HUES64 (cell line): ENCODE measurements at regions not wholly inside any gene's neighbourhood (a gene's known extent, or its start where the extent isn't known, plus 50 kb on each side); places are given as distances from the start of the nearest gene placed in this dataset.

Experiments
- H3K27ac ChIP-seq: 2 replicates; pipeline ENCODE4 v1.7.0; 2013; ENCODE audit warnings: low read depth, low read length, inconsistent platforms
- H3K27me3 ChIP-seq: 2 replicates; pipeline ENCODE4 v1.6.1; 2013; ENCODE audit warnings: mild to moderate bottlenecking, low read length; ENCODE audit not compliant: insufficient read depth
- H3K36me3 ChIP-seq: 2 replicates; pipeline ENCODE4 v1.6.1; 2013; ENCODE audit warnings: mild to moderate bottlenecking, low read length; ENCODE audit not compliant: insufficient read depth
- H3K4me1 ChIP-seq: 2 replicates; pipeline ENCODE4 v1.6.1; 2013; ENCODE audit warnings: mild to moderate bottlenecking, low read length, moderate library complexity; ENCODE audit not compliant: insufficient read depth
- H3K4me3 ChIP-seq: 2 replicates; pipeline ENCODE4 v1.5.1; 2013; ENCODE audit warnings: mild to moderate bottlenecking, low read length, moderate library complexity
- H3K9ac ChIP-seq: 2 replicates; pipeline ENCODE4 v1.6.1; 2013; ENCODE audit warnings: mild to moderate bottlenecking, low read depth, low read length
- H3K9me3 ChIP-seq: 2 replicates; pipeline ENCODE4 v1.6.1; 2013; ENCODE audit warnings: low read depth, low read length; ENCODE audit not compliant: insufficient read depth
- WGBS: fragments of 150-250, 120-280 bp; methylation state at CpG from one replicate; pipeline ENCODE4 v1.1.7; 2013; ENCODE audit warnings: missing lambda C conversion rate; 5-methylcytosine and 5-hydroxymethylcytosine counted together

DNA sequence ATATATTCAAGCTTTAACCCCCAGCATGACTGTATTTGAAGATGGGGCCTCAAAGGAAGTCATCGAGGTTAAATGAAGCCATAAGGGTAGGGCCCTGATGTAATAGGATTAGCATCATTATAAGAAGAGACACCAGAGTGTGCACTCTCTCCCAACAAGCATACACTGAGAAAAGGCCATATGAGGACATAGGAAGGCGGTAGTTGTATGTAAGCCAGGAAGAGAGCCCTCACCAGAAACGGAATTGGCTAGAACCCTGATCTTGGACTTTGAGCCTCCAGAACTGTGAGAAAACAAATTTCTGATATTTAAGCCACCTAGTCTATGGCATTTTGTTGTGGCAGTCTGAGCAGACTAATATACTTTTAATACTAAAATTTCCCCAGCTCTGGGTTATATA is 150.1 kb upstream of the STXBP5 start:
- 90% methylated on average over 3 of the region's 3 CpGs for WGBS
- Histone ChIP-seq H3K27me3 (no peaks in the 10 kb centered on the region; the same call in 1 of the 2 replicates), H3K9ac (no peak overlapping the region), H3K27ac (no peak overlapping the region), H3K36me3 (no peaks in the 10 kb centered on the region), H3K9me3 (no peaks in the 10 kb centered on the region), H3K4me3 (no peak overlapping the region), H3K4me1 (peaks cover 33% of the 10 kb centered on the region)

DNA sequence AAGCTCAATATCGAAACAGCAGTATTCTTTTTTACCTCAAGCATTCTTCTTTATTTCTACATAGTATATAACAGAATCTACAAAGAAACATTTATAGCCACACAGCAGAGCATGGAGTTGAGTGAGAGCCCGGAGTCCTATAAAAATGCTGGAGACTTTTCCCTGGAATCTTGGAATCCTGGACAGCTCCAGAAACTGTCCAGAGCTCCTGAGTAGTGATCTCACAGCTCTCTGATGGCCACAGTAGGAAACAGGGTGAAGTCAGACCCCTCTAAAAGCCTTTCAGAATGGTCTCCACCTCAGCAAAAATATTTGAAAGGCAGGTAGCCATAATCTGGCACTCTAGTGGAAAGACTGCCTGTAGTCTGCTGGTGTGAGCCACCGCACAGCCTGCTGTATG is 149.3 kb upstream of the STXBP5 start:
- Histone ChIP-seq H3K27ac (no peak overlapping the region), H3K4me3 (no peak overlapping the region), H3K27me3 (no peaks in the 10 kb centered on the region; the same call in 1 of the 2 replicates), H3K9ac (no peak overlapping the region), H3K4me1 (peaks cover 33% of the 10 kb centered on the region), H3K9me3 (no peaks in the 10 kb centered on the region), H3K36me3 (no peaks in the 10 kb centered on the region)
- 98% methylated on average over 2 of the region's 3 CpGs for WGBS

GRCh38 chr6:147055821-147056392 is 148.3 kb upstream of the STXBP5 start:
- no peak overlapping the region for H3K4me3 ChIP-seq
- H3K9ac ChIP-seq, result no peak overlapping the region
- no peak overlapping the region for H3K27ac ChIP-seq
- H3K27me3 ChIP-seq, result no peaks in the 10 kb centered on the region; the same call in 1 of the 2 replicates
- 90% methylated on average over 7 of the region's 8 CpGs for WGBS
- H3K9me3 ChIP-seq, result no peaks in the 10 kb centered on the region
- no peaks in the 10 kb centered on the region for H3K36me3 ChIP-seq
- H3K4me1 ChIP-seq, result peaks cover 33% of the 10 kb centered on the region

DNA sequence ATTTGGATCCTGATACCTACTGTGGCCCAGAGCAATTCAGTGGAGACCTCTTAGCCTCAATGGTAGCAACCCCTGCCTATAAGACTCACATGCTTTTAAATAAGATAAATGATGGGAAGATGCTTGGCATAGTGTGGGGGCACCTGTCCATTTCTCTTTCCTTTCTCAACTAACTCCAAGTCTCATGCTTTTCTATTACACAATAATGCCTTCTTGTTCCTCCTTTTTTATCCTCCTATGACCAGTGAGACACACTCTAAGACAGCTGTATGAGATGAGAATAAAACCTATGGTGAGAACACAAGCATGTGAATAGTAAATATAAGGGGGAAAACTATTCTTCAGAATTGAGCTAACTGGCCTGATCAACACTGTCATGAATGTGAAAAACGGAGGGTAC is 147.0 kb upstream of the STXBP5 start:
- Histone ChIP-seq H3K9me3 (no peaks in the 10 kb centered on the region), H3K4me1 (peaks cover 33% of the 10 kb centered on the region), H3K27me3 (no peaks in the 10 kb centered on the region; the same call in 1 of the 2 replicates), H3K27ac (no peak overlapping the region), H3K4me3 (no peak overlapping the region), H3K9ac (no peak overlapping the region), H3K36me3 (no peaks in the 10 kb centered on the region)
- 90% methylated on average over 1 of the region's 1 CpG for WGBS

GRCh38 chr6:147057705-147058342 is 146.4 kb upstream of the STXBP5 start:
- Histone ChIP-seq H3K9ac (no peak overlapping the region), H3K27ac (no peak overlapping the region), H3K27me3 (no peaks in the 10 kb centered on the region), H3K36me3 (no peaks in the 10 kb centered on the region), H3K4me3 (no peak overlapping the region), H3K9me3 (no peaks in the 10 kb centered on the region), H3K4me1 (peaks cover 29% of the 10 kb centered on the region)
- 89% methylated on average over 3 of the region's 3 CpGs for WGBS

GRCh38 chr6:147058786-147059385 is 145.3 kb upstream of the STXBP5 start:
- no peak overlapping the region for H3K9ac ChIP-seq
- 82% methylated on average over 1 of the region's 1 CpG for WGBS
- H3K9me3 ChIP-seq, result no peaks in the 10 kb centered on the region
- no peaks in the 10 kb centered on the region for H3K27me3 ChIP-seq
- H3K36me3 ChIP-seq, result no peaks in the 10 kb centered on the region
- H3K4me1 ChIP-seq, result peaks cover 21% of the 10 kb centered on the region
- no peak overlapping the region for H3K27ac ChIP-seq
- no peak overlapping the region for H3K4me3 ChIP-seq

GRCh38 chr6:147060636-147061035 is 143.6 kb upstream of the STXBP5 start:
- H3K27me3 ChIP-seq, result no peaks in the 10 kb centered on the region
- H3K36me3 ChIP-seq, result no peaks in the 10 kb centered on the region
- WGBS, result no CpG with 5 or more reads among the region's 1 CpG
- peaks cover 7% of the 10 kb centered on the region for H3K4me1 ChIP-seq
- H3K27ac ChIP-seq, result no peak overlapping the region
- H3K4me3 ChIP-seq, result no peak overlapping the region
- H3K9me3 ChIP-seq, result no peaks in the 10 kb centered on the region
- H3K9ac ChIP-seq, result no peak overlapping the region

GRCh38 chr6:147061252-147061651 is 143.0 kb upstream of the STXBP5 start:
- H3K4me3 ChIP-seq, result no peak overlapping the region
- peaks cover 1% of the 10 kb centered on the region; the same call in 1 of the 2 replicates for H3K4me1 ChIP-seq
- H3K9me3 ChIP-seq, result no peaks in the 10 kb centered on the region
- H3K9ac ChIP-seq, result no peak overlapping the region
- 100% methylated on average over 1 of the region's 1 CpG for WGBS
- no peak overlapping the region for H3K27ac ChIP-seq
- H3K27me3 ChIP-seq, result no peaks in the 10 kb centered on the region
- H3K36me3 ChIP-seq, result no peaks in the 10 kb centered on the region

DNA sequence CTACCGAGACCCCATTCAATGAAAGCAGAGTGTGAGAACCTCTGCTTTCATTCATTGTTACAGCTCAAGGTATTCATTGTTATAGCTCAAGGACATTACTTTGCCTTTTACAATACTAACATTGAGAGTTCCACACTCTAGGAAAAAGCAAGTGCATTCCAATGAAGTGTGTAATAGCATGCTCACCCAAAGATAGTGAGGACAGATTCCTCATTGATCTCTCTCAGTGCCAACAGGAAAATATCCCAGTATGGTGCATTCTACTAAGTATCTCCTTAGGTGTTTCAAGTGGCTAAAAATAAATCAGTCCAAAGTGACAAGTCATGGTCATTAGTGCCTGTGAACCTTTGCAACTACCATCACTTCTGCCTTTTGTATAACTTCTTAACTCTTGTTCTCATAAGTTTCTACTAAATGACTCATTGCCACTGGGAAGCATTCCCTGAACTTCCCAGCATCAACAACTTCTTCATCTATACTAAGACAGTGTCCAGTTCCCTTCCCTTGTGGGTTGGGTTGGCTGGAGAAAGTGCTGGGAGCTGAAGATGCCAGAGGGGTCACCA is 140.7 kb upstream of the STXBP5 start:
- Histone ChIP-seq H3K4me1 (no peaks in the 10 kb centered on the region), H3K27me3 (no peaks in the 10 kb centered on the region), H3K27ac (no peak overlapping the region), H3K4me3 (no peak overlapping the region), H3K9ac (no peak overlapping the region), H3K9me3 (peaks cover 2% of the 10 kb centered on the region; the same call in 1 of the 2 replicates), H3K36me3 (no peaks in the 10 kb centered on the region)
- WGBS, result 94% methylated on average over 1 of the region's 1 CpG

DNA sequence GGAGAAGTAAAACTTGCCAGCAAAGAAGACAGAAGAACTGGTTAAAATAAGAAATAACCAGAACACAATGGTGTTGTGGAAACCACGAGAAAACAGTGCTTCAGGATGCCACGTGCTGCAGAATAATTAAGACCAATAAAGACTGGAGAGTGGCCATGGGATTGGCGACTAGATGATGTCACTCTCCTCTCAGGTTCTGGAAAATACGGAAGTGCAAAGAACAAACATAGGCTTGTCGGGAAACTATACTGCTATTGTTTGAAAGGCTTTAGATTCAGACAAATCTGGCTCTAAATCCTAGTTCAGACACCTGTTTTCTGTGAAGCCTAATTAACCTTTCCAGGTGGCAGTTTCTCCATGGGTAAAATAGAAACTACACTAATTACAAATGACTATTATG is 138.4 kb upstream of the STXBP5 start:
- Histone ChIP-seq H3K9ac (no peak overlapping the region), H3K4me3 (no peak overlapping the region), H3K27me3 (no peaks in the 10 kb centered on the region), H3K9me3 (peaks cover 19% of the 10 kb centered on the region), H3K27ac (no peak overlapping the region), H3K4me1 (no peaks in the 10 kb centered on the region), H3K36me3 (no peaks in the 10 kb centered on the region)
- WGBS, result 94% methylated on average over 5 of the region's 5 CpGs

DNA sequence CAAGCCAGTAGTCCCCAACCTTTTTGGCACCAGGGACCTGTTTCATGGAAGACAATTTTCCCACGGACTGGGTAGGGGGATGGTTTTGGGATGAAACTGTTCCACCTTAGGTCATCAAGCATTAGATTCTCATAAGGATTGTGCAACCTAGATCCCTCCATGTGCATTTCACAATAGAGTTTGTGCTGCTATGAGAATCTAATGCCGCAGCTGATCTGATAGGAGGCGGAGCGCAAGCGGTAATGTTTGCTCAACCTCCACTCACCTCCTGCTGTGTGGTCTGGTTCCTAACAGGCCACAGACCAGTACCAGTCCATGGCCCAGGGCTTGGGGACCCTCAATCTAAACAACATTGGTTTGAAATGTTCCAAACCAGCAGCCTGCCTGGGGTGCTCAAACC is 137.0 kb upstream of the STXBP5 start:
- no peak overlapping the region for H3K4me3 ChIP-seq
- no peaks in the 10 kb centered on the region for H3K27me3 ChIP-seq
- no peak overlapping the region for H3K27ac ChIP-seq
- 96% methylated on average over 5 of the region's 5 CpGs for WGBS
- H3K9me3 ChIP-seq, result peaks cover 19% of the 10 kb centered on the region
- no peaks in the 10 kb centered on the region for H3K36me3 ChIP-seq
- no peaks in the 10 kb centered on the region for H3K4me1 ChIP-seq
- H3K9ac ChIP-seq, result no peak overlapping the region
